ENCODE measurements at regions not wholly inside any gene's neighbourhood (a gene's known extent, or its start where the extent isn't known, plus 50 kb on each side); places are given as distances from the start of the nearest gene placed in this dataset.

DNA sequence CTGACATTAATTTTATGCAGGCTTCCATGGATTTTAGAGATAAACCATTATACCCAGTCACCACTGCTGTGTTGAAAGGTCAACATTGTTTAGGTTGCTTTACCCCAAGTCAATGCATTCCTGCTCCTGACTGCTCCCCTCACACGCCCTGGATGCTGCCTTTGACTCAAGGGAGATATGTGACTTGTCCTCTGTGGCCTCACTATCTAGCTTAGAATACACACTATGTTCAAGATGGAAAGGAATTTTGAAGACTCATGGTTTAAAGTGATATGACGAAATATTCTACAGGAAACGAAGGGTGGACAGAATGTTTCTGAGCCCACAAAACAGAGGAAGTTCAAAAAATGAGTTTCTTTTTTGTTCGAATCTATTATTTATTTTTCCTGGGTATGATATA lies 170.4 kb upstream of the NR5A2 start:
- TF ChIP-seq, protein P1, sequence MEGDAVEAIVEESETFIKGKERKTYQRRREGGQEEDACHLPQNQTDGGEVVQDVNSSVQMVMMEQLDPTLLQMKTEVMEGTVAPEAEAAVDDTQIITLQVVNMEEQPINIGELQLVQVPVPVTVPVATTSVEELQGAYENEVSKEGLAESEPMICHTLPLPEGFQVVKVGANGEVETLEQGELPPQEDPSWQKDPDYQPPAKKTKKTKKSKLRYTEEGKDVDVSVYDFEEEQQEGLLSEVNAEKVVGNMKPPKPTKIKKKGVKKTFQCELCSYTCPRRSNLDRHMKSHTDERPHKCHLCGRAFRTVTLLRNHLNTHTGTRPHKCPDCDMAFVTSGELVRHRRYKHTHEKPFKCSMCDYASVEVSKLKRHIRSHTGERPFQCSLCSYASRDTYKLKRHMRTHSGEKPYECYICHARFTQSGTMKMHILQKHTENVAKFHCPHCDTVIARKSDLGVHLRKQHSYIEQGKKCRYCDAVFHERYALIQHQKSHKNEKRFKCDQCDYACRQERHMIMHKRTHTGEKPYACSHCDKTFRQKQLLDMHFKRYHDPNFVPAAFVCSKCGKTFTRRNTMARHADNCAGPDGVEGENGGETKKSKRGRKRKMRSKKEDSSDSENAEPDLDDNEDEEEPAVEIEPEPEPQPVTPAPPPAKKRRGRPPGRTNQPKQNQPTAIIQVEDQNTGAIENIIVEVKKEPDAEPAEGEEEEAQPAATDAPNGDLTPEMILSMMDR (IDR thresholded peaks at IDR 0.05): no peak
- TF ChIP-seq POLR2A (IDR thresholded peaks at IDR 0.05): no peak
